DMS 273 (cell line): ENCODE measurements at regions not wholly inside any gene's neighbourhood (a gene's known extent, or its start where the extent isn't known, plus 50 kb on each side); places are given as distances from the start of the nearest gene placed in this dataset.
"Not testable (repeated sequence)": the region's sequence is repeated elsewhere in the genome, so short reads cannot be mapped to it uniquely, and the experiment has no call there.

Experiments
- DNase-seq: peaks from one replicate; lab custom pipeline; 2025; ENCODE audit not compliant: unreplicated experiment; lab: John Stamatoyannopoulos, UW

GRCh38 chr3:69490971-69491370, 105.1 kb upstream of the FRMD4B start:
- no peak for DNase-seq

DNA sequence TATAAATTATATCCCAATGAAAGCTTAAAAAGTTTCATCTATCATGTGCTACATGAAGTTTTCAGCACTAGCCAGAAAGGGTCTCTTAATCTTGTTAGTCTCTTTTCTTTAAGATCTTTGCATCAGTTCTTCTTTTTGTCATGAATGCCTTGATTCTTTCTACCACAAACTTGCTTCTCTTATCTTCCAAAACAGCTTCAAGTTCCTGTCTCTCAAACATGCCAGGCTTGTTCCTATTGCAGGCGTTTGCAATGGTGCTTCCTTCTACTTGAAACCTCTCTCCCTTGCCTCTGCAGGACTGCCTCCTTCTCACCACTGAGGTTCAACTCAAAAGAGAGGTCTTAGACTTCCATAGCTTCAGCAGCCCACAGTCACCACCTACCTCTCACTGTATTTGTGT, 104.3 kb upstream of the FRMD4B start:
- no peak for DNase-seq

DNA sequence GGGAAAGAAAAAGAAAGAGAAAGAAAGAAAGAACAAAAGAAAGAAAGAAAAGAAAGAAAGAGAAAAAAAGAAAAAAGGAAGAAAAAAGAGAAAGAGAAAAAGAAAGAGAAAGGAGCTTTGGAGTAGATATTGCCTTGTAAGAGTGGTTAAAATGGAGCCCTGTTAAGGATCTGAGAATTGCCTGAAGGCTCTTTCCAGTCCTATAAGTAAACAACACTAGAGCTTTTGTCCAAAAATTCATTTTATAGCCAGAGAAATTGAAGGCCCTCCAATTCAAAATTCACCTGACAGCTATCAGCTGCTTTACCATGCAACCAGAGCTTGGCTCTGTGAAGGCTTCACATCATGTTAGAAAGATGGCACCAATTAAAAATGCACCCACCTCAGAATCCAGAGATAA, 102.1 kb upstream of the FRMD4B start:
- DNase-seq = no peak

DNA sequence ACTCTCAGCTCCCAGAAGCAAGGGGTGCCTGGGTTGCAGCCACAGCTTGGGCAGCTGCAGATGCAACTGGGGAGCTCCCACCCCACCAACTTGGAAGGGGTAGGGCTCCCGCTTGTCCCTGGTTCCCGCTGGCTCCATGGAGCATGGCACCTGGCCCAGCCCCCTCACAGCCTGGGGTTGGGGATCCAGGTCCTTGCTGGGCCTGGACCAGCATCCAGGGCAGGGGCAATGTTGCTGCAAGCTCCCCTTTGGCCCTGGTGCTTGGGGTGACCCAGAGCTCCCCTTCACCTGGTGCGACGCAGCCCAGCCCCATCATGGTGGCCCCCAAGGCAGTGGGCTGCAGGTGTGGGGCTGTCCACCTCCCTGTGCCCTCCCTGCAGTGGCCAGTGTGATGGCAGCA, 99.6 kb upstream of the FRMD4B start:
- DNase-seq = no peak

DNA sequence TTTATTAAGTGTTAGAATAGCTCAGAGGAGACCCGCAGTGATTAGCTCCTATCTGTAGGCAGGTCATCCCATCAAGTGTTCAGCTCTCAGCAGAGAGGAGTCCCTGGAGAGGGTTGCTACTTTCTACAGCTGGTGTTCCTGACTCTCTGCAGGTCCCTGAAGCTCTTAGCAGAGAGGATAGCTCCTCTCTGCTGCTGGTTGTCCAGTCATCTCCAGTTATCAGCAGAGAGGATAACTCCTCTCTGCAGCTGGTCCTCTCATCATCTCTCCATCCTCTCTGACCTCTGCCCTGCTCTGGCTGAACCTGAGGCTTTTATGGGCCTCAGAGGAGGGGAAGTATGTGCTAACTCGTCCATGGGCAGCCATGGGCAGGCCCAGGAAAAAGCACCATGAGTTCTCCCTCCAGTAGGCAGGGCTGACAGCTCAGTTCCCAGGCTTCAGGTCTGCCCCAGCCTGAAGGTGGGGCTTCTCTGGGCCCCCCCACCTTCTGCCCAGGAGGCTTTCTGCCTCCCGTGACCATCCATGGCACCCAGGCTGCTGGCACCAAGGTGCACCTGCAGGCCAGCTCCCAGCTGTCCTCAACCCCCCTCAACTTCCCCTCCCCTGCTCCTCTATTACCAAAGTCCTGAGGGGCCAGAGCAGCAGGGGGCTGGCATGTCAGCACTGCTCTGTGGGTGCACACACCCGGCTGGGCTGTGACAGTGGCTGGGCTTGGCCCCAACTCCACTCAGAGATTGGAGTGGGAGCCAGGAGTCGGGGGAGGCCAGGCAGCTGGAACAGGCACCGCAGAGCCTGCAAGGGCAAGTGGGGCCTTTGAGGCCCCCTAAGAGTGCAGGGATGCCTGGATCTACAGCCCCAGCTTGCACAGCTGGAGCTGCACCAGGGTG, 98.9 kb upstream of the FRMD4B start:
- DNase-seq = no peak

- no peak for DNase-seq
Observed at GRCh38 chr3:69483449-69483848, 97.6 kb upstream of the FRMD4B start.

DNA sequence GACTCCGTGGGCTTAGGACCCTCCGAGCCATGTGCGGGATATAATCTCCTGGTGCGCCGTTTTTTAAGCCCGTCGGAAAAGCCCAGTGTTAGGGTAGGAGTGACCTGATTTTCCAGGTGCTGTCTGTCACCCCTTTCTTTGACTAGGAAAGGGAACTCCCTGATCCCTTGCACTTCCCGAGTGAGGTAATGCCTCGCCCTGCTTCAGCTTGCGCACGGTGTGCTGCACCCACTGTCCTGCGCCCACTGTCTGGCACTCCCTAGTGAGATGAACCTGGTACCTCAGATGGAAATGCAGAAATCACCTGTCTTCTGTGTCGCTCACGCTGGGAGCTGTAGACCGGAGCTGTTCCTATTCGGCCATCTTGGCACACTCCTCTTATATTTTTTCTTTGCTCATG, 95.1 kb upstream of the FRMD4B start:
- DNase-seq = not testable (repeated sequence)

DNA sequence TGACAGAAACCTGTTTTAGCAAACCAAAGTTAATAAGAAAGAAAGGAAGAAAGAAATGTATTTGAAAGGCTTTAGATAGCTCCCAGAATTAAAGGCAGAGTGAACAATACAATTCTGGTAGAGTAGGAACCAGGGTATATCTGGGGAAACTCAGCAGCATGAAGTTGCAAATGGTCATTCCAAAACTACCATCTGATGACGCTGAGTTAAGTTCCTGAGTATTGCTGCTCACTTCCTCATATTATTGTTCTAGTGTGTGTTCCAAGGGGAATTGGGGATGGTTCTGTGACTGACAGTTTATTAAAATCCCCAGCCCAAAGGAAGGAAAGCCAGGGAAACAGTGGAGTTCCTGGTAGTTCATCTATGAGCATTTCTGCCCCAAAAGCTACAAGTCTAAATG, 88.3 kb upstream of the FRMD4B start:
- DNase-seq = no peak

GRCh38 chr3:69472093-69472492, 86.2 kb upstream of the FRMD4B start:
- DNase-seq = no peak

GRCh38 chr3:69463531-69463930, 77.6 kb upstream of the FRMD4B start:
- DNase-seq = no peak

- DNase-seq = no peak
Observed at GRCh38 chr3:69462826-69463100, 76.9 kb upstream of the FRMD4B start.

DNA sequence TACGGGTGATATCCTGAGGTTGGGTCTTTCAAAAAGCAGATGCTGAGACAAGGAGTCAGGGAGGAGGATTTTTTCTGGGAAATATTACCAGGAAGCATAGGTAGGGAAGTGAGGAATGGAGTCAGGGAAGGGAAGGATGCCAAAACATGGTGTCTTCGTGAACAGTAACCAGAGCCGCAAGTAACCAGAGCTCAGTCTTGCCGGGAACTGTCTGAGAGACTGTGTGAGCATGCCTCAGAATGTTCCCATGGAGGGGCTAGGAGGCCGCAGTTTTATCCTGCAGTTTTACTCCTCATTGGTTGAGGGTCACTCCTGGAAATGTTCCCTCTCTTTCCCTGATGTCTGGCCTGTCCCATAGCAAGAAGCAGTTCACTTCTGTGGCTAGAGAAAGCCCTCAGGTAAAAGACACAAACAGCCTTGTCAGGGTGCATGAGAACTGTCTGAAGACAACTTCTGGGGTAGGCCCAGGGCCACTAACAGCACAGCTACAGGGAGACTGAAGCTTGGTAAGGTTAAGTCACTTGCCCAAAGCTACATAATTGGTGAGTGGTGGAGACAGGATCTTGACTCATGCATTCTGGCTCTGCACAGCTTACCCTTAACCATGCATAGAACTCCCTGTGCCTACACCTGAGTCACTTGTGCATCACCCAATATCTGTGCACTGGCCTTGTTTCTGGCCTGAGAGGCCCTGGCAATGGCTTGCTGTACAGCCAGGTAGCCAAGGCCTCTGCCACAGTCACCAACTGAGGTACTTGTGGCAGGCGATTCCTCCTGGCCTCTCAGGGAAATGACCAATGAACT, 76.3 kb upstream of the FRMD4B start:
- DNase-seq = no peak

- peak; percentile 45 for DNase-seq
Observed at GRCh38 chr3:69460034-69460433, 74.1 kb upstream of the FRMD4B start.

DNA sequence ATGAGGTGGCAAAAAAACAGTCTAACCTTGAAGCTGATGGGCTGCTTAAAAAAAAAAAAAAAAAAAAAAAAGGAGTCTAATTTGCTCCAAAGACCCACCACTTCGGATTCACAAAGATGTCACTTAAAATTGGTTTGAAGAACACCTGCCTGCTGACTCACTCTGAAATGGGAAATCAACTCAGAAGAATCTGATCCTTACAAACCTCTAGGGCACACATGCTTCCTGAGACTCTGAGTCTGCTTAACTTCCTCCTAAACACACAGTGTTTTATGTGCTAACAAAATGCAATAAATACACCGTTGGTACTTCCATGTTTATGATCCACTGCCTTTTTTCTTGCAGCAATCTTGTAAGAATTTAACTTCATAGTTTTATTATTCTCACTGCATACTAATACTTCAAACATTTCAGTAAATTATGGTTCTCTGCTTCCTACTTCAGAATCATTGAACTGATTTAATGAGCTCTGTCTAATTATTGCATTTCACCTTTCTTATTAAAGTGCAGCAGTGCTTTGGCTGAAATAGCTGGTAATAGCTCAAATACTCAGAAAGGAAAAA, 73.0 kb upstream of the FRMD4B start:
- no peak for DNase-seq

DNA sequence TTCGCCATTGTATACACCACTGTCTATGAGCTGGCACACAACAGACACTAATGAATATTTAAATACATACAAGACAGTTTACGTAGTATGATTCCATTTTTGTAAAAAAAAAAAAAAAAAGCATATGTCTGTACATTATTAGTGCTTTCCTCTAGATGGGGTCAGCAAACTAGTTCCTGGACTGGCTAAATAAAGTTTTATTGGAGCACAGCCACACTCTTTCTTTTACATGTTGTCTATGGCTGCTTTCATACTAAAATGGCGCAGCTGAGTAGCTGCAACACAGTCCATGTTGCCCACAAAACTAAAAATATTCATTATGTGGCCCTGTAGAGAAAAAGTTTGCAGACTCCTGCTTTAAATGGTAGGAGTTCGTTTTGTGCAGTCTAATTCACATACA, 70.7 kb upstream of the FRMD4B start:
- DNase-seq = no peak

GRCh38 chr3:69454204-69454787, 68.4 kb upstream of the FRMD4B start:
- DNase-seq = no peak

DNA sequence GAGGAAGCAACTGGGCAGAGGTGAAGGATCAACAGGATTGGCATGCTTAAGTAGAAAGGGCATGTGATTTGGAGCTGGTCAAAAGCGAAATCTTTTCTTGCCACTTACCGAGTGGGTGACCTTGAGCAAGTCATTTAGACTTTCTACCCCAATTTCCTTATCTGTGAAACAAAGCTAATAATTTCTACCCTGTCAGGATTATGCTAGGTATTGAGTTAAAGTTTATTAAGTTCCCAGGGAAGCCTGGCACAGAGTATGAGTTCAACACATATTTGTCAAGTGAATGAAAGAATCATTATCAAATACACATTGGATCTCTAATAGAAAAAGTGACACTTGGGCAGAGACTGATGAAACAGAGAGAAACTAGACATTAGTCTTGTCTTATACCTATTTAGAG, 66.4 kb upstream of the FRMD4B start:
- no peak for DNase-seq

DNA sequence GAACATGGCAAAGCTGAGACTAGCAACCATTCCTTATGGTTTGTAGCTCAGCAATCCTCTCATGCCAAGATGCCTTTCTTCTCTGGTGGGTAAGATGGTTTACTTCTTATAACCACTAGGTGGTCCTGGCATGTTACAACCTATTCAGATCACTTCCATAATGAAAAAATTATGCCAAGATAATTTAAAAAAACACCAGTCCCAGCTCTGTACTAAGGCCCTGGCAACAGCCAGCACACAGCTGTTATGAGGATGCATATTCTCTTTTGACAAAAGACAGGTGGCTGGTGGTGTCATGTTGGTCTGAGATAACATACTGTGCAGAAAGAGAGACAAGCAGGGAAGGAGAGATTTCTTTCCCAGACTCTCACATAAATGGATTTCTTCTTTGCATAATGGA, 65.7 kb upstream of the FRMD4B start:
- DNase-seq = peak; percentile 33

GRCh38 chr3:69448877-69449276, 63.0 kb upstream of the FRMD4B start:
- no peak for DNase-seq

DNA sequence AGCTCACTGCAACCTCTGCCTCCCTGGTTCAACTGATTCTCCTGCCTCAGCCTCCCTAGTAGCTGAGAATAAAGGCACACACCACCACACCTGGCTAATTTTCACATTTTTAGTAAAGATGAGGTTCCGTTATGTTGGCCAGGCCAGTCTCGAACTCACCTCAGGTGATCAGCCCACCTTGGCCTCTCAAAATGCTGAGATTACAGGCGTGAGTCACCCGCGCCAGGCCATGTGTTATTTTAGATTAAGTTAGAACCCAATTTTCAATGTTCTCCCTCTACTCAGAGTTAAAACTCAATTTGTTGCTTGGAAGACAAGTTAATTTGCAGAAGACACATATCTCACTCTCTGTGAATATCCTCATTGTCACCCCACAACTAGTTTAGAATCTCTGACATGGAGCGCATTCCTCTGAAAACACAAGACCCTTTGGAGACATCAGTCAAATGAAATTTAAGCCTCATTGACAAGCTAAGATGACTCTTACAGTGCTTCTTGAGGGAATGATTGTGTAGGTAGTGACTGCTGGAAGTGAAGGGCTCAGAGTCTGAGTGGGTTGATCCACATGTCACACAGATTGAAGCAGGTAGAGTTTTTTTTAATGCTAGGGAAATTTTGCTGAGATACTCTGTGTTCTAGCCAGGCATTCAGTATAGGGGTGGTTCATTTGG, 60.6 kb upstream of the FRMD4B start:
- DNase-seq = no peak

DNA sequence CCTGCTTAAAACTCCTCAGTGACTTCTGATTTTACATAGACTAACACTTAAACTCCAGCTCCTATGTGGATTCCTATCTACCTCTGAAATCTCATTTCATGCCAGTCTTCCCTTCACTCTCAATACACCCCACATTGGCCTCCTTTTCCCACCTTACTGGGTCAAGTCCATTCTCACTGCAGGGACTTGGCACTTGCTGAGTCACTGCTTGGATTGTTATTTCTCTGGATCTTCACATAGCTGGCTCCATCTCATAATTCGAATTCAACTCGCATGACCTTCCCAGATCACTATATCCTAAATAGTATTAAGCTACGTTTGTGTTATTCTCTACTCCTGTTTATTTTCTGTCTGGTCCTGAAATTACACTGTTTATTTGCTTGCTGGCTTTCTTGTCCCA, 59.6 kb upstream of the FRMD4B start:
- DNase-seq = no peak
